ENCODE measurements at regions not wholly inside any gene's neighbourhood (a gene's known extent, or its start where the extent isn't known, plus 50 kb on each side); places are given as distances from the start of the nearest gene placed in this dataset.

DNA sequence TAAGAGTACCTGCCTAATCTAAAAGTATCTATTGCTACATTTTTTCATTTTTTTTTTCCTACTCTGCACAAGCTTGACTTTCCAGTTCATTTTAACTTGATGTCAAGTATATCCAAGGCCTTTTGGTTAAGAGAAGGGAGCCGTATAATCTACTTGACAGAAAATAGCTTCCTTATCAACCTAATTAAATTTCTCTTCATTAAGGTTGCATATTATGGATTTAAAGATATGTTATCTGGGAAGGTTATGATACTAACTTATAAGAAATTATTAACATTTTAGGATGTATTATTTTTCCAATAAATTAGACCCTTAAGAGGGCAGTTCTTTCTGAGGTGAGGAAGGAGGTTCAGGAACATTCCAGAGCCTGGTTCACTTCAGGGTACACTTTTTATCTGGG is 83.1 kb upstream of the SGIP1 start:
- no peak overlapping the region for H3K18ac ChIP-seq (ENCODE audit: extremely low read depth, low read length)
- FAIRE-seq = no peak
- no peak overlapping the region for H3K4ac ChIP-seq (replicated peaks; ENCODE audit: insufficient read length, low read depth, low read length)
- no peak overlapping the region for H4K5ac ChIP-seq (ENCODE audit: insufficient read length, low read depth, low read length)
- H3K27ac ChIP-seq (ENCODE audit: low read depth, low read length) = no peak overlapping the region
- H4K91ac ChIP-seq (replicated peaks; ENCODE audit: insufficient read length, low read length) = no peak overlapping the region
- H3K14ac ChIP-seq (ENCODE audit: insufficient read length) = no peak overlapping the region
- no peak overlapping the region for H2BK15ac ChIP-seq (ENCODE audit: low read length)
- no peaks in the 10 kb centered on the region for H3K27me3 ChIP-seq (replicated peaks in 1 of 4; ENCODE audit: control insufficient read depth in 3 of 4, extremely low read depth in 1 of 4, insufficient read depth in 3 of 4, low read length in 3 of 4)
- no peaks in the 10 kb centered on the region for H3K79me2 ChIP-seq (ENCODE audit: control insufficient read depth in 1 of 2, insufficient read depth in 2 of 2, low read length in 2 of 2)
- H3K4me3 ChIP-seq (ENCODE audit: extremely low read depth in 1 of 4, insufficient read depth in 2 of 4, low read depth in 3 of 4, low read length in 4 of 4) = no peak overlapping the region
- ChIA-PET CTCF (ENCODE audit: partially characterized antibody) (interaction anchor here (0.5 to 4.7 kb wide), 10 partner anchors 15 to 489 kb away, joined by 3 to 37 read pairs (median 10); no protein-coding TSS in a partner anchor), POLR2A (ENCODE audit: partially characterized antibody) (interaction anchor here (0.6 kb wide), 1 partner anchor 991 kb away, joined by 3 read pairs; no protein-coding TSS in a partner anchor)
- H3K9me3 ChIP-seq (ENCODE audit: insufficient read depth in 2 of 2, low read depth in 1 of 2, low read length in 1 of 2) = no peaks in the 10 kb centered on the region
- no peak overlapping the region for H3K23ac ChIP-seq (ENCODE audit: insufficient read length)
- H3K4me1 ChIP-seq (replicated peaks in 1 of 4; ENCODE audit: control insufficient read depth in 3 of 4, insufficient read depth in 4 of 4, low read length in 3 of 4) = peaks cover 0 to 3% (median 0%) of the 10 kb centered on the region in 4 experiments; a peak in 2 of 7 replicates
- H3K23me2 ChIP-seq (ENCODE audit: low read depth, low read length) = no peaks in the 10 kb centered on the region
- H2AFZ ChIP-seq (ENCODE audit: low read length) = no peak overlapping the region
- H2BK20ac ChIP-seq (ENCODE audit: low read length) = no peak overlapping the region
- no peak overlapping the region for H3K56ac ChIP-seq (replicated peaks; ENCODE audit: insufficient read length, low read depth, low read length)
- no peak for DNase-seq (ENCODE audit: low read depth in 1 of 2, low spot score in 2 of 2)
- no peak overlapping the region for H2BK12ac ChIP-seq (ENCODE audit: low read depth, low read length)
- no peak overlapping the region for H2AK5ac ChIP-seq (ENCODE audit: low read depth, low read length)
- H3K36me3 ChIP-seq (ENCODE audit: control insufficient read depth in 2 of 4, insufficient read depth in 4 of 4, low read length in 3 of 4) = no peaks in the 10 kb centered on the region
- H2BK120ac ChIP-seq (replicated peaks; ENCODE audit: low read depth, low read length) = no peak overlapping the region
- no peak overlapping the region for H3K9ac ChIP-seq (replicated peaks in 1 of 4; ENCODE audit: extremely low read depth in 1 of 4, low read depth in 3 of 4, low read length in 3 of 4)
- H2BK5ac ChIP-seq (ENCODE audit: low read depth, low read length) = no peak overlapping the region
- 83% methylated on average over 1 of the region's 1 CpG; no CpG with 5 or more reads in 1 of the 2 experiments for WGBS, 2 experiments (ENCODE audit: extremely low coverage in 1 of 2, insufficient coverage in 1 of 2, insufficient read length in 1 of 2, insufficient replicate concordance in 2 of 2, low coverage in 1 of 2, low lambda C conversion rate in 2 of 2, missing lambda C conversion rate in 1 of 2)
- H3K4me2 ChIP-seq (ENCODE audit: insufficient read depth in 1 of 2, low read depth in 2 of 2, low read length in 2 of 2) = no peak overlapping the region
- no peaks in the 10 kb centered on the region for H3K79me1 ChIP-seq (ENCODE audit: low read depth, low read length)
- TF ChIP-seq RFX5 (IDR thresholded peaks at IDR 0.05; ENCODE audit: borderline replicate concordance, low read depth, low read length) (no peak), SAP30 (IDR thresholded peaks at IDR 0.05; ENCODE audit: insufficient read depth, insufficient replicate concordance, low read length) (no peak), CREB1 (IDR thresholded peaks at IDR 0.05) (no peak)
- no peaks in the 10 kb centered on the region for H4K20me1 ChIP-seq (replicated peaks in 1 of 2; ENCODE audit: control insufficient read depth in 1 of 2, insufficient read depth in 2 of 2, low read length in 2 of 2)
- no peak overlapping the region for H4K8ac ChIP-seq (ENCODE audit: extremely low read depth, insufficient read depth, low read length)

All from H1 (cell line).